ENCODE measurements at regions not wholly inside any gene's neighbourhood (a gene's known extent, or its start where the extent isn't known, plus 50 kb on each side); places are given as distances from the start of the nearest gene placed in this dataset.

DNA sequence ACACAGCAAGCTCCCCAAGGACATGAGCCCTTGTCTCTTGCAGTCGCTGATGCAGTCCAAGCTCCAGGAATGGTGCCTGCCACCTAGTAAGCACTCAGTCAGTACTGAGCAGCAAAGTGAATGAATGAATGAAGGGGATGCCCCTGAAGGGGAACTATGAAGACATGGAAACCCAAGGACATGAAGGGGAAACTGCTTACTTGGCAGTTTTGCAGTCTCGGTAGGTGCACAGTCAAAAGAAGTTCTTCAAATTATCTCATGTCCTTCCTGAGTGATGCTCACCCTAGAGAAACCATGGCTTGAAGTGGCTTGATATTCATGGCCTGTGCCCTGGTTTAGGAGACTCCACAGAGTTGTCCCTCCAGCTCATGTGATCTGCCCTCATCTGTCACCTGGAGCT is 102.1 kb upstream of the DLX2 start:
- DNase-seq: no peak

GRCh38 chr2:172205292-172205691 is 102.6 kb upstream of the DLX2 start:
- no peak for DNase-seq

- no peak for DNase-seq
These were observed 105.2 kb upstream of the DLX2 start for GRCh38 chr2:172207911-172208310.

GRCh38 chr2:172208791-172209325 is 106.2 kb upstream of the DLX2 start:
- no peak for DNase-seq

- DNase-seq: no peak
These were observed 107.9 kb upstream of the DLX2 start for GRCh38 chr2:172210599-172210998.

DNA sequence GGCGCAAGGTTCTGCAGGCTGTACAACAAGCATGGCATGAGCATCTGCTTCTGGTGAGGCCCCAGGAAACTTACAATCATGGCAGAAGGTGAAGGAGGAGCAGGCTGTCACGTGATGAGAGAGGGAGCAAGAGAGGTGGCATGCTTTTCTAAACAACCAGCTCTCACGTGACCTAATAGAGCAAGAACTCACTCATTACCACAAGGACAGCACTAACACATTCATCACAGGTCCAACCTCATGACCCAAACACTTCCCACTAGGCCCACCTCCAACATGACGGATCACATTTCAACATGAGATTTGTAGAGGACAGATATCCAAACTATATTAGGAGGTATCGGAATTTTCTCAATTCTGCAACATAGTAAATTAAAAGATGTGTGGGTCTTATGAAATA is 108.8 kb upstream of the DLX2 start:
- DNase-seq: no peak

- no peak for DNase-seq
These were observed 110.6 kb upstream of the DLX2 start for GRCh38 chr2:172213116-172213860.

DNA sequence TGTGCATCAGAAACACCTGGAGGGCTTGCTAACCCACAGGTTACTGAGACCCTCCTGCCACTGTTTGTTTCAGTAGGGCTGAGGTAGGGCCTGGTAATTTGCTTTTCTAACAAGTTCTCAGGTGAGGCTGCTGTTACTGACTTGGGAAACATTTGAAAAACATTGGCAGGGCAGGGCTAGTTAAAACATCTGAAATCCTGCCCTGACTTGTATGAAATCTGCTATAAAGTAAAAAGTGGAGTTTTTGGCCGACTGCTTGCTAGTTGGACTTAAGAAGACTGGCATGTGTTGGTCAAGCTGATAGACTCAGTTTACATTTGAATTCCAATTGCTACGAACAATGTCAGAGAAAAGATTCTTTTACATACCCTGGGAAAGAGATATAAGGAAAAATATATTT is 111.6 kb upstream of the DLX2 start:
- no peak for DNase-seq

- DNase-seq: no peak
These were observed 112.7 kb upstream of the DLX2 start for GRCh38 chr2:172215172-172215935.

DNA sequence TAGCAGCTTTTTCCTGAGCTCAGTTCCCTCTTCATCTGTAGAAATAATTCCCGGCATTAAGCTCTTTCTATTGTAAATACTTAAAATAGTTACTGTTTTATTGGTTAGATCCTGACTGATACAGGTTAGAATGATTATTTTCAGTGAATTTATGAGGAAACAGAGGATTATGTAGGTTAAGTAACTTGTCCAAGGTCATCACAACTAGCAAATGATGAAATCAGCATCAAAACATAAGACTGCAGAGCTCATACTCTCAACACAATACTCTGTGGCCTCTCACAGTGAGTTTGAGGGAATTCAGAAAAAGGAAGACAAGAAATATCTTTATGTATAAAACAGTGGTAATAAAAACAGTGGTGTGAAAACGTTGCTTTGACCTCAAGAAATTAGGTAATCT is 113.2 kb upstream of the DLX2 start:
- DNase-seq: no peak

GRCh38 chr2:172216477-172216876 is 113.8 kb upstream of the DLX2 start:
- DNase-seq: no peak

DNA sequence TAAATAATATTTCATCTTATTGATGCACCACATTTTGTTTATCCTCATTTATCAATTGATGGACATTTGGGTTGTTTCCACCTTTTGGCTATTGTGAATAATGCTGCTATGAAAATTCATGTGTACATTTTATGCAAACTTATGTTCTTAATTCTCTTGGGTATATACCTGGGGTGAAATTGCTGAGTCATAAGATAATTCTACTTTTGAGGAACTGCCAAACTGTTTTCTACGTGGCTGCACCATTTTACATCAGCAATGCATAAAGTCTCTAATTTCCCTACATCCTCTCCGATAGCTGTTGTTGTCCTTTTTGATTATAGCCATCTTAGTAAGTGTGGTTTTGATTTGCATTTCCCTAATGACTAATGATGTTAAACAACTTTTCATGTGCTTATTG is 116.5 kb upstream of the DLX2 start:
- DNase-seq: no peak

DNA sequence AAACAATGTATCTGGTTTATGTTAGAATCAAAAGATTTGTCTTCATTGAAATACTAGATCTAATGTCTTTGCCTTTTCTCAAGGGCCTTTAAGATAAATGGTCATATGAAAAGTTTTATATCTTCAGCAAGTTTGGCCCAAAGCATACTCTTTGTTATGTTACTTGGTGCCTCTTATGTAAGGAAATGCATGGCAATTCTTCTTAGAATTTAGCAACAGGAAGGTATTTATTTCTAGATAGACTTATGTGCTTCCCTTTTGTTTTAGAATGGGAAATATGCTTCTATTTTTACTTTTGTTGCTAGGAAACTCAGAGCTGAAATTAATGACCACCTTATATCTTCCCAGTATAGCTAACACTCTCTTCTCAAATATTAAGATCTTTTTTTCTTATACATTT is 117.4 kb upstream of the DLX2 start:
- no peak for DNase-seq

DNA sequence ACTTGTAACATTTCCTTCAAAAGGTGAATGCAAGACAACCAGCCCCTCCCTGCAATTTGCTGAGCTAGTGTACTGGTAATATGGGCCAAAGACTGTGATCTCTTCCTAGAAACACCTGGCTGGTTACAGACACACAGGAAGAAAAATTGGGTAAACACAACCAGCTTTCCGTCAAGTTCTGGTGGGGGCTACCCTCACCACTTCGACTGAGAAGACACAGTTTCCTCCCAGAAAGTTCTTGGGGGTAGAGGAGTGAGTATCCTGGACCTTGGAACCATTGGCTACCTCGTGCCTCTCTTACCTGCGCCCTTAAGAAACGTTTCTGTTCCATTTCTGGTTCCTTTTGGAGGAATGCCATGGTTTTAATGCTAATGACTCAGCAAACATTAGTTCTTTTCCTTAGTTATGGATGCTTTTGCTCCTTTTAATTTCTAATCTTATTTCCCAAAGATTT is 120.9 kb upstream of the DLX2 start:
- no peak for DNase-seq

DNA sequence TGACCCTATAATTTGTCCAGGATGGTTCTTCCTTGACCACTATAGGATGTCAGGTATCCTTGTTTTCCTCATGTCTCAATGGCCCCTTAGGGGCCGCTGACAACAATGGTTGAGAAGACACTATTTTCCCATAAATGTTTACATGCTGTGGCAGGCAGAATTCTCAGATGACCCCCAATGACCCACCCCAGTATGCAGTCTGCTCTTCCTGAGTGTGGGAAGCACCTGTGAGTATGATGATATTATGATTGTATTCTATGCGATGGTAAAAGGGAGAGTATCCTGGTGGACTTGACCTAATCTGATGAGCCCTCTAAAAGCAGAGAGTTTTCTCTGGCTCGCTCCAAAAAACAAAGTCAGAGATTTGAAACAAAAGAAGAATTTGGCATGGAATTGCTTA is 123.1 kb upstream of the DLX2 start:
- no peak for DNase-seq

DNA sequence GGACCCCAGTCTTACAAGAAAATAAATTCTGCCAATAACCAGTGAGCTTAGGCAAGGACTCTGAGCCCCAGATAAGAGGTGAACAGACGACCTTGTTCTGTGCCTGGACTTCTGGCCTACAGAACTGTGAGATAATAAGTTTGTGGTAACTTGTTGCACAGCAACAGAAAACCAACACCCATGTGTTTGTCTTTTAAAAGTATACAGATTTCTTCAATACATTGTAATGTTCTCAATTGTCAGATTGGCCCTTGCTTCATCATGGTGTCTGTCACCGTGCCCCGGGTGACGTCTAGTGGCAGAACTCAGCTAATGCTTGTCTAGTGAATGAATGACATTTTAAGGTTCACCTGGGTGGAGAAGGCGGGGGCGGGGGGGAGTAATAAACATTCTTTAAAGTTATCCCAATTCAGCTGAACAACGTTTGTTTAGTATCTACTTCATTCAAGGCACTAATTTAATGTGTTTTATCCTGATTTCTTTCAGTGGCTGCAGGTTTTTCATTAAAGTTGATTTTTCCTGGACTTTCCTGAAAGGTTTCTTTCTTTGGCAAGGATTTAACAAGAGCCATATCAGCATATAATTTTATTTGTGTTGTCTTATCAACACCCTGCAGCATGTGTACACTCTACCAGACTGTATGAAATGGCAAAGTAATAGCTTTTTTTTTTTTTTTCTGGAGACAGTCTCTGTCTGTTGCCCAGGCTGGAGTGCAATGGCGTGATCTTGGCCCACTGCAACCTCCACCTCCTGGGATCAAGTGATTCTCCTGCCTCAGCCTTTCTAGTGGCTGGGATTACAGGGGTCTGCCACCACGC is 123.8 kb upstream of the DLX2 start:
- no peak for DNase-seq

DNA sequence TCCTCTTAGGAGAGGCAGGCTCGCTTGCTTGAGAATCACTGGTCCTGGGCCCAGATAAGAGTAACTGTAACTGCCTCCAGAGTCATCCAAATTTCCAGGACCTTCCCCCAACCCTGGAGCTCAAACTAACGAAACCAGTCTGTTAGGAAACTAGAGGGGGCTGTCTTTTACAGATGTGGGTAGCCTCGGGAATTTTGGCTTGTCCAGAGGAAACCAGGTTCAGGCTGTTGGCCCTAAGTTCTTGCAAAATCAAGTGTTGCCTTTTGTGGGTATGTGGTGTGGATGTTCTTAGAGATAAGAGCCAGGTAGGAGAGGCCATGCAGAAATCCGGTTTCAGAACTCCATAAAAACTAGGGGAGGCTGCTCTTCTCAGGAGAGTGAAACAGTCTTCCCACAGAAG is 125.0 kb upstream of the DLX2 start:
- no peak for DNase-seq

DNA sequence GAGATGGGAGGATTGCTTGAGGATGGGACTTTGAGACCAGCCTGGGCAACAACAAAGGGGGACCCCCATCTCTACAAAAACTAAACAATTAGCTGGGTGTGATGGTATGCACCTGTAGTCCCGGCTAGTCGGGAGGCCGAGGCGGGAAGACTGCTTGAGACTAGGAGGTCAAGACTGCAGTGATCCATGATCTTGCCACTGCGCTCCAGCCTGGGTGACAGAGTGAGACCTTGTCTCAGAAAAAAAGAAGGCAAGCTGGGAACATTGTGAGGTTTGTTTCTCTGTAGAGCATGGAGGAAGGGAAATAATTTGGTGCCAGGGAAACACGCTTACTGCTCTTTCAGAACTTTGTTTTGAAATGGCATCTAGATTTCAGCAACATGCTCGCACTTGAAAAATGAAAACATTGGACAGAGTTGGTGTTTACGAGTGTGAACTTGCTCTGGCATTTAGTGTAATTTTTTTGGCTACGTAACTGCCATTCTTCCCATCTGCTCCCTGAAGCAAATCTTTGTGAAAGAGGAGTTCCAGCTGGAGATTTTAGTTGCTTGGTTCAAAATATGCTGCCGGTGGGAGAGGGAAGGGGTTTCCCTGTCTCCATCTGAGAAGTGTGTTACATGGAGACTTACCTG is 125.6 kb upstream of the DLX2 start:
- no peak for DNase-seq

DNA sequence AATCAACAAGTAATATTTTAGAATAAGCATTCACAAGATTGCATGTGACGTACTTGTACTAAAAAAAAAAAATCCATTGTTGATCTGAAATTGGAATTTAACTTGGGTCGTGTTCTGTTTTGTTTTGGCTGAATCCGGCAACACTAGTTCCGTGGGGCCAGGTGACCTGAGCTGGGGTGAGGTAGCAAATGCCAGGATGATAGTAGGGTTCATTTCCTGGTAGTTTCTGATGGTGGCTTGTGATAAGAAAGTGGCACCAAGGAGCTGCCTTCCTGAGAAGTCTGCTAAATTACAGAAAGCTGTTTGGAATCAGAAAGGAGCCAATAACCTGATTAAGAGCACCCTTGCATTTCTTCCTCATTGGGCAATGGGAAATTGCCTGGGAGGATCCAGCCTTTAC is 126.4 kb upstream of the DLX2 start:
- no peak for DNase-seq

DNA sequence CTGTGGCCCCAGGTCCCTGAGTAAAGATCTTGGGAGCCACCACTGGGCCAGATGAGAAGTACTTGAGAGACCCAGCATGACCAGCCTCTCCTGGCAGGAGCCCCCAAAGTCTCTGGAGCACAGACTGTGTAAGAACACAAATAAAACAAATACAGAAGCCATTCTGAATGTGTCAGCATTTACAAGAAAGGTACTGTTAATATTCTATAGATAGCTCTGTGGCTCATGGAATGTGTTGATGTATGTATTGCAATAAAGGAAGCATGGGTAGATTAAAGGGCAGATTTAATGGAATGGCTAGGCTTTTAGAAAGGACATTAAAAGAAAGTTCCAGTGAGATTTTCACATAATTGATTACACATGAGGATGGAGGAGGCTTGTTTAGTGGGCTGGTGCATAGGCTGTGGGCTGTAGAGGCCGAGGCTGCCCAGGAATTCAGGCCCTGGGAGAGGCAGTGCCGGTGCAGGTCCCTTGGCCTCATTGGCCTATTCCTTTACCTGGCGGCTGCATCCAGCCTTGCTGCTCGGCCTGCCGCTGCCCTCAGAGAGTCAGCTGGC is 127.7 kb upstream of the DLX2 start:
- DNase-seq: no peak

GRCh38 chr2:172230889-172231401 is 128.2 kb upstream of the DLX2 start:
- no peak for DNase-seq

DNA sequence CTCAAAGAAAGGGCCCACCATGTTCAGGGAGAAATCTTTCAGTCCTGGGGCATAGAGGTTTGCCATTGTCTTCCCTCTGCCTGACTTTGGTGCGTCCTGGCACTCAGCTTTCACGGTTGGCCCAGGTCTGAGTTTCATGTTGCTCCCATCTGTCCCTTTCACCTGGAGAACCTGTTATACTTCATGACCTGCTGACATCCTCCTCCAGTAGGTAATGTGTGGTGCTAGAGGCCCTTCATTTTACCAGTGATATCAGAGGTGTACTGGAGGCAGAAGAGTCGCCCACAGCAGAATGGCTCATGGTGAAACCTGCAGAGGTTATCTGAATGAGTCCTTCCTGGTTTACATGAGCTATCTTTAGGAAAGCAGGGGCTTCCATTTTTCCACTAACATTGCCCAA is 128.8 kb upstream of the DLX2 start:
- DNase-seq: no peak

Data from NCI-H2107 (cell line).